PC-9 (cell line): ENCODE measurements at regions not wholly inside any gene's neighbourhood (a gene's known extent, or its start where the extent isn't known, plus 50 kb on each side); places are given as distances from the start of the nearest gene placed in this dataset.

Experiments
- CTCF ChIP-seq: fragments of 200-600 bp; sonication (generic); conservative IDR thresholded peaks from 2 replicates; pipeline ENCODE4 v1.6.1; 2017; ENCODE audit warnings: mixed run types, antibody characterized with exemption, mild to moderate bottlenecking, moderate library complexity
- EZH2 ChIP-seq: fragments of 200-600 bp; sonication (generic); IDR thresholded peaks from 2 replicates; pipeline ENCODE4 v1.8.0; 2017; ENCODE audit warnings: antibody characterized with exemption, low read depth

GRCh38 chr6:165755583-165755982, 92.5 kb upstream of the PDE10A start:
- no peak for TF ChIP-seq CTCF
- no peak for TF ChIP-seq EZH2
